ENCODE measurements at regions not wholly inside any gene's neighbourhood (a gene's known extent, or its start where the extent isn't known, plus 50 kb on each side); places are given as distances from the start of the nearest gene placed in this dataset.

DNA sequence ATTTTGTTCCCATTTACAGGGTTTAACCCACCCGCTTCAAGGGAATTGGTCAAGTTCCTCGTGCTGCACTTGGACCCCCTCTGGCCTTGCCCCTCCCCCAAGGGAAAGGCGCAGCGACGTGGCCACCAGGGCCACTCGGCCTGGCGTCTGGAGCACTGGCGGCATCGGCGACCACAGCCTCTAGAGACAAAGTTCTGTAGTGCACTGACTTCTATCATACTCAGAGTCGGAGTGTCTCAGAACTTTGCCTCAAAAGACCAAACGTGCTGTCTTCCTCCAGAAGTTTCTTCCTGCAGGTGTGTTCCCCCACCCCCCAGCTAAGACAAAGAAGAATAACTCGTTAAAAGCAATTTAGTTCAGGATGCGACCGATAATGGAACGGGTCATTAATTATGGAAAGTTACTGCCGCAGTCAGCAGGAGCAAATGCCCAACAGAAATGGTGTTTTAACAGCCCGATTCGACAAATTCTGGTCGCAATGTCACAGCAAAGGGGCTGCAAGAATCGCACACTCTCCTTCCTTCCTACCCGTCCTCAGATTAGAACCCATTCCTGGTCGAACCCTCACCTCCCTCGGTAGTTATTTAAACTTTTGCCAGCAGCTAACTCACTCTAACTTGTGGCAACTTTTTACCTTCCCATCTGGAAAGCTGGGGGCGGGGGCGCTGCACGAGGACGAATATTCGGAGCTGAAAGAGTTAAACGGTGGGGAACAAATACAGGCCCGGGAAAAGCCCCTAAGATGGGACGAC lies 202.1 kb upstream of the NFE2L3 start:
- H3K4me3 ChIP-seq (ENCODE audit: low read depth, poor library complexity, severe bottlenecking), result peak overlapping the region; percentile 66
- no peak for TF ChIP-seq POLR2A (IDR thresholded peaks at IDR 0.05)
- TF ChIP-seq, protein P1, sequence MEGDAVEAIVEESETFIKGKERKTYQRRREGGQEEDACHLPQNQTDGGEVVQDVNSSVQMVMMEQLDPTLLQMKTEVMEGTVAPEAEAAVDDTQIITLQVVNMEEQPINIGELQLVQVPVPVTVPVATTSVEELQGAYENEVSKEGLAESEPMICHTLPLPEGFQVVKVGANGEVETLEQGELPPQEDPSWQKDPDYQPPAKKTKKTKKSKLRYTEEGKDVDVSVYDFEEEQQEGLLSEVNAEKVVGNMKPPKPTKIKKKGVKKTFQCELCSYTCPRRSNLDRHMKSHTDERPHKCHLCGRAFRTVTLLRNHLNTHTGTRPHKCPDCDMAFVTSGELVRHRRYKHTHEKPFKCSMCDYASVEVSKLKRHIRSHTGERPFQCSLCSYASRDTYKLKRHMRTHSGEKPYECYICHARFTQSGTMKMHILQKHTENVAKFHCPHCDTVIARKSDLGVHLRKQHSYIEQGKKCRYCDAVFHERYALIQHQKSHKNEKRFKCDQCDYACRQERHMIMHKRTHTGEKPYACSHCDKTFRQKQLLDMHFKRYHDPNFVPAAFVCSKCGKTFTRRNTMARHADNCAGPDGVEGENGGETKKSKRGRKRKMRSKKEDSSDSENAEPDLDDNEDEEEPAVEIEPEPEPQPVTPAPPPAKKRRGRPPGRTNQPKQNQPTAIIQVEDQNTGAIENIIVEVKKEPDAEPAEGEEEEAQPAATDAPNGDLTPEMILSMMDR (IDR thresholded peaks at IDR 0.05), result no peak
- peak in 1 of 2 donors; percentile 86 for DNase-seq (ENCODE audit: low spot score in 2 of 2)
- intact Hi-C loops (cut with DNase I; ENCODE audit: low total_unique reads), result no loop called here
- 12 to 13% methylated on average over 28 to 32 of the region's 32 CpGs for WGBS, 2 donors

DNA sequence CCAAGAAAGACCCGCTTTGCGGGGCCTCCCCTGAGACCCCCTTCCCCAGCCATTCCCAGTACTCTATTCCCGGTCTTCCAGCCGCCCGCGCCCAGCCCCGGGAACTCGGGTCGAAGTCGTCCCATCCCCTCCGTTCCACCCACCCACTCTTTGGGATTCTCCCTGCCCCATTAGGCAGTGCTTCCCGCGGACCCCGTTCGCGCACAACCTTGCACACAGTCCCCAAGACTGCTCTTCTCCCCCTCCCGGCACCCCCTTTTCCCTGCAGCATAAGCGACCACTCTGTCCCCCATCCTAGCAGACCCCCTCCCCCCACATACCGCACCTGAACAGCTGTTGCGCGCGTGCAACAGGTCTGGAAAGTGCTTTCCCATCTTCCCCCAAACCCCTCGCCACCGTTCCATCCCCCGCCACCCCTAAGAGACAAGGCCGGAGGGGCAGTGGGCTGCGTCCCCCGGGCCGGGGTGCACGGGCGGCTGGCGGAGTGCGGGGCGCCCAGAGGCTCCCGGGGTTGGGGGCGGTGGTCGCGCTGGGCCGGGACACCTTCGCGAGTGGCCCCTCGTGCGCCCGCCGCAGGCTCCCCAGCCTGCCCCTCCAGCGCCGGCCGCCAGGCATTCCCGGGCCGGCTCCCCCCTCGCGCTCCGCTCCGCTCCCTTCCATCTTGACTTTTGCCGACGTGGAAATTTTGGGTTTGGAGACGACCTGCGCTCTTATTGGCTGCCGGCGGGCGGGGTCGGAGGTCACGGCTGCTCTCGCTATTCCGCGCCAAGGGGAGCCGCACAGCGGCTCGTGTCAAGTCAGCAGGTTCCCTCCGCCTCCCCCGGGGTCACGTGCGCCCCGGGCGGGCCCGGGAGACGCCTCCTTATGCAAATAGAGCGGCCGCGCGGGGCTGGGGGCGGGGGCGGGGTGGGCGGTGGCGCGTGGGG lies 201.2 kb upstream of the NFE2L3 start:
- WGBS, 2 donors, result 1% methylated on average over 53 to 56 of the region's 86 CpGs
- H3K4me3 ChIP-seq (ENCODE audit: low read depth, poor library complexity, severe bottlenecking), result peak overlapping the region; percentile 66
- intact Hi-C loops (cut with DNase I; ENCODE audit: low total_unique reads), result no loop called here
- DNase-seq (ENCODE audit: low spot score in 2 of 2), result peak; percentile 92 to 99
- TF ChIP-seq, protein P1 (IDR thresholded peaks at IDR 0.05), result no peak
- no peak for TF ChIP-seq POLR2A (IDR thresholded peaks at IDR 0.05)

DNA sequence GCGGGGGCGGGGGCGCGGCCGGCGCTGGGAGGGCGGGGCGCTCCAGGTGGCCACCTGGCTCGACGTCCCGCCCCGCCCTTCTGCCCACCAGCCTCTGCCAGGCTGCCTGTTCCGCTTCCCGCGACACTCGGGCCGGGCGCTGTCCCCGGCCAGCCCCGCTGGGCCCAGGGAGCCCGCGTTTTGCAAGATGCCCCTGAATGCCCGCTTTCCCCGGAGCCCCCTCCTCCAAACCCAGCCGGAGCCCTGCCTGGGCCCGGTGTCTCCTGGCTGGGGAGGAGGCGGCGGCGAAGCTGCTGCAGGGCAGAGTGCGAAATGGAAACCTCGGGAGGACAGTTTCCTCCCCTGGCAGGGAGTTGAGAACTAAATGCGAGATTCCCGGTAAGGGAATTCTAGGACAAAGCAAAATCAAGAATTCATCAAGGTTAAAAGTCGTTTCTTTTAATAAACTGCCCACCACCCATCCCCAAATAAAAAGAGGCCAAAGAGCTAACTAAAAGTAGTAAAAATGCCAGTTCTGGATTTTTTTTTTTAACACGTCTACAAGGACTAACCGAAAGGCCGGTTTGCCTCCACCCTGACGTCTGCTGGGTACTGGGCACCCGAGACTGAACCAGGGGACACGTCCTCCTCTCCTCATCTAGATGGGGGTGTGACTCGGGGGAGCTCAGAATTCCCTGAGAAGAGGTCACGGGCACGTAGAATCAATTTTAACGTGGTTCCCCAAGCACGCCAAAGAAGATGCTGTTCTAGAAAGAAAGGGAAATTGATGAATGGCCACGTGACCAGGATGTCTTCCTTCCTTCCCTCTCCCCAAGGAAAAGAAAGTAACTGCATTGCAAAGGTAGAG lies 200.4 kb upstream of the NFE2L3 start:
- WGBS, 2 donors, result 6 to 8% methylated on average over 24 to 34 of the region's 46 CpGs
- H3K4me3 ChIP-seq (ENCODE audit: low read depth, poor library complexity, severe bottlenecking), result peak overlapping the region; percentile 31
- intact Hi-C loops (cut with DNase I; ENCODE audit: low total_unique reads), result no loop called here
- peak; percentile 33 to 86 for DNase-seq (ENCODE audit: low spot score in 2 of 2)
- TF ChIP-seq, protein P1 (IDR thresholded peaks at IDR 0.05), result no peak
- no peak for TF ChIP-seq POLR2A (IDR thresholded peaks at IDR 0.05)

DNA sequence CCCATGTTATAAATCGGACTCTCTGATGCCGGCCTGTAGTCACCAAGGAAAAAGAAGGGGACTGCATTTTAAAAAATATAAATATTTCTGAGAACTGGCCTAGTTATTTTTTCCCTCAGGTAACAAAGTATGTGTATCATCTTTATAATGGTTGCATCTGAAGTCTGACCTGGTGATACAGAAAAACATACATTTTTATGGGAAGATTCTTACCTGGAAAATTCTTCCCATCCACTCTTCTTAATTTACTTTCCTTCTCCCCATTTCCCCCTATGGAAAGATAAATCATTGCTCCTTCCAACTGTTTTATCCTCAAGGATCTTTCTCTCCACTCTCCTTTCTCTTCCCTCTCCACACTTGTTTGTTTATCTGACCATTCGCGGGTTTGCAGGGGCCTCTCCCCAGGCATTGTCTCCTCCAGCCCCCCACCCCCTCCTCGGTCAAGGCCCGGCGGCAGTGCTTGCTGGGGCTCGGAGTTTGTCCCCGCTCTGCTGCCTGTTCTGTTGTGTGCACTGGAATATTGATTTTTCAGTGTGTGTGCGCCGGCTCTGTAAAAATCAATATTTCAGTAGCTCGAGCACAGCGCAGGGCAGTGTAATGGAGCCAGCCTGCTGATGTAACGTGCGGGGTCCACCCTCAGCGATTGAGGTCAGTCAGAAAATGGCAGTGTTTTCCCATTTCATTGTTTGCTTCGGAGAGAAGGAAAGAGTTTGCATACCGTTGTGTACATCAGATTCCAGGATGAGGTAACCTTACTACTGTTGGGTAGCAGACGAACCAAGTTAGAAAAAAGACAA lies 199.5 kb upstream of the NFE2L3 start:
- TF ChIP-seq POLR2A (IDR thresholded peaks at IDR 0.05), result no peak
- TF ChIP-seq, protein P1 (IDR thresholded peaks at IDR 0.05), result no peak
- no peak for DNase-seq (ENCODE audit: low spot score in 2 of 2)
- 80 to 83% methylated on average over 19 of the region's 19 CpGs for WGBS, 2 donors
- no peak overlapping the region for H3K4me3 ChIP-seq (ENCODE audit: low read depth, poor library complexity, severe bottlenecking)
- intact Hi-C loops (cut with DNase I; ENCODE audit: low total_unique reads), result no loop called here

DNA sequence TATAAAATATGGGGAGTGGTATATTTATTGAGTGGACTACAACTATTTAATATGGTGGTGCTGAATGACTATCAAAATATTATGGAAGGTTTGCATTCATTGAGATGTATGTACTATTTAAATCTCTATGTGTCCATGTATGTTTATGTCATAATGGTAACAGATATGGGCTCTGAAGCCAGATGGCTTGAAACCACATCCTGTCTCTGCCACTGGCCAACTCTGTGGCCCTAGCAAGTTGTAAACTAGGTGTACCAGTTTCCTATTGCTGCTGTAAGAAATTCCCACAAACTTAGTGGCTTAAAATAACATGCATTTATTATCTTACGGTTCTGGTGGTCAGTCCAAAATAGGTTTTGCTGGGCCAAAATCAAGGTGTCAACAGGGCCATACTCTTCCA lies 198.1 kb upstream of the NFE2L3 start:
- WGBS, 2 donors, result 97 to 100% methylated on average over 1 of the region's 1 CpG
- TF ChIP-seq, protein P1 (IDR thresholded peaks at IDR 0.05), result no peak
- TF ChIP-seq POLR2A (IDR thresholded peaks at IDR 0.05), result no peak
- H3K4me3 ChIP-seq (ENCODE audit: low read depth, poor library complexity, severe bottlenecking), result no peak overlapping the region
- intact Hi-C loops (cut with DNase I; ENCODE audit: low total_unique reads), result no loop called here
- no peak for DNase-seq (ENCODE audit: low spot score in 2 of 2)
